Muscle layer of duodenum (tissue), 2 donors: ENCODE measurements at regions not wholly inside any gene's neighbourhood (a gene's known extent, or its start where the extent isn't known, plus 50 kb on each side); places are given as distances from the start of the nearest gene placed in this dataset.
"Not testable (repeated sequence)": the region's sequence is repeated elsewhere in the genome, so short reads cannot be mapped to it uniquely, and the experiment has no call there.

Experiments used
- H3K27ac ChIP-seq: one replicate; pipeline ENCODE4 v1.7.0; 2013; ENCODE audit warnings: mild to moderate bottlenecking, low read length
- H3K27me3 ChIP-seq: one replicate; pipeline ENCODE4 v1.7.0; 2013; ENCODE audit warnings: low read depth, mild to moderate bottlenecking, control low read depth, low read length
- H3K36me3 ChIP-seq, 2 donors: one replicate each; pipeline ENCODE4 v1.7.0; 2013; ENCODE audit warnings: low read length in 2 of 2, control low read depth in 1 of 2, mild to moderate bottlenecking in 1 of 2; ENCODE audit not compliant: insufficient read depth in 2 of 2, control insufficient read depth in 1 of 2
- H3K4me1 ChIP-seq, 2 donors: one replicate each; pipeline ENCODE4 v1.7.0; 2013; ENCODE audit warnings: low read length in 2 of 2, mild to moderate bottlenecking in 2 of 2, control low read depth in 1 of 2, moderate library complexity in 1 of 2; ENCODE audit not compliant: insufficient read depth in 2 of 2, control insufficient read depth in 1 of 2
- H3K4me3 ChIP-seq, 2 donors: one replicate each; pipeline ENCODE4 v1.7.0; 2013; ENCODE audit warnings: low read length in 2 of 2, low read depth in 1 of 2, mild to moderate bottlenecking in 1 of 2
- H3K9me3 ChIP-seq, 2 donors: one replicate each; pipeline ENCODE4 v1.7.0; 2013; ENCODE audit warnings: low read length in 2 of 2, control low read depth in 1 of 2, mild to moderate bottlenecking in 1 of 2; ENCODE audit not compliant: control insufficient read depth in 1 of 2
- donor health status: healthy.

GRCh38 chr1:244302876-244303609, 148.7 kb downstream of the ADSS2 start:
- H3K4me3 ChIP-seq, result no peak overlapping the region
- H3K9me3 ChIP-seq, result no peaks in the 10 kb centered on the region
- H3K36me3 ChIP-seq, result no peaks in the 10 kb centered on the region
- no peaks in the 10 kb centered on the region for H3K27me3 ChIP-seq
- H3K27ac ChIP-seq, result no peak overlapping the region
- no peaks in the 10 kb centered on the region for H3K4me1 ChIP-seq

GRCh38 chr1:244303610-244303969, 148.1 kb downstream of the ADSS2 start:
- H3K4me1 ChIP-seq, result no peaks in the 10 kb centered on the region
- H3K27me3 ChIP-seq, result no peaks in the 10 kb centered on the region
- H3K4me3 ChIP-seq, result no peak overlapping the region
- no peaks in the 10 kb centered on the region for H3K9me3 ChIP-seq
- no peak overlapping the region for H3K27ac ChIP-seq
- no peaks in the 10 kb centered on the region for H3K36me3 ChIP-seq

GRCh38 chr1:244304156-244304555, 147.6 kb downstream of the ADSS2 start:
- Histone ChIP-seq H3K9me3 (no peaks in the 10 kb centered on the region), H3K4me3 (no peak overlapping the region), H3K27me3 (no peaks in the 10 kb centered on the region), H3K27ac (no peak overlapping the region), H3K4me1 (no peaks in the 10 kb centered on the region), H3K36me3 (no peaks in the 10 kb centered on the region)

- Histone ChIP-seq H3K9me3 (no peaks in the 10 kb centered on the region), H3K27ac (no peak overlapping the region), H3K27me3 (no peaks in the 10 kb centered on the region), H3K36me3 (no peaks in the 10 kb centered on the region), H3K4me3 (no peak overlapping the region), H3K4me1 (no peaks in the 10 kb centered on the region)
Measured at GRCh38 chr1:244304656-244305055, 147.1 kb downstream of the ADSS2 start.

GRCh38 chr1:244305776-244306341, 145.8 kb downstream of the ADSS2 start:
- Histone ChIP-seq H3K36me3 (no peaks in the 10 kb centered on the region), H3K9me3 (no peaks in the 10 kb centered on the region), H3K27ac (no peak overlapping the region), H3K4me1 (no peaks in the 10 kb centered on the region), H3K27me3 (no peaks in the 10 kb centered on the region), H3K4me3 (no peak overlapping the region)

GRCh38 chr1:244306544-244306943, 145.2 kb downstream of the ADSS2 start:
- Histone ChIP-seq H3K27me3 (no peaks in the 10 kb centered on the region), H3K4me3 (no peak overlapping the region), H3K9me3 (no peaks in the 10 kb centered on the region), H3K27ac (no peak overlapping the region), H3K4me1 (no peaks in the 10 kb centered on the region), H3K36me3 (no peaks in the 10 kb centered on the region)

- H3K27ac ChIP-seq, H3K4me1 ChIP-seq, H3K36me3 ChIP-seq, H3K27me3 ChIP-seq, H3K4me3 ChIP-seq, H3K9me3 ChIP-seq: not testable (repeated sequence)
Measured at GRCh38 chr1:244309191-244309590, 142.5 kb downstream of the ADSS2 start.

GRCh38 chr1:244311784-244312532, 139.8 kb downstream of the ADSS2 start:
- Histone ChIP-seq H3K27me3 (no peaks in the 10 kb centered on the region), H3K4me3 (no peak overlapping the region), H3K27ac (no peak overlapping the region), H3K36me3 (no peaks in the 10 kb centered on the region), H3K9me3 (no peaks in the 10 kb centered on the region), H3K4me1 (no peaks in the 10 kb centered on the region)

- no peak overlapping the region for H3K4me3 ChIP-seq
- H3K4me1 ChIP-seq, result no peaks in the 10 kb centered on the region
- H3K9me3 ChIP-seq, result no peaks in the 10 kb centered on the region
- H3K36me3 ChIP-seq, result no peaks in the 10 kb centered on the region
- no peak overlapping the region for H3K27ac ChIP-seq
- H3K27me3 ChIP-seq, result no peaks in the 10 kb centered on the region
Measured at GRCh38 chr1:244313346-244313745, 138.4 kb downstream of the ADSS2 start.

- Histone ChIP-seq H3K27ac (no peak overlapping the region), H3K4me1 (no peaks in the 10 kb centered on the region), H3K4me3 (no peak overlapping the region), H3K27me3 (no peaks in the 10 kb centered on the region), H3K9me3 (no peaks in the 10 kb centered on the region), H3K36me3 (no peaks in the 10 kb centered on the region)
Measured at GRCh38 chr1:244314921-244315559, 136.7 kb downstream of the ADSS2 start.

- no peaks in the 10 kb centered on the region for H3K9me3 ChIP-seq
- no peaks in the 10 kb centered on the region for H3K27me3 ChIP-seq
- no peaks in the 10 kb centered on the region for H3K36me3 ChIP-seq
- no peaks in the 10 kb centered on the region for H3K4me1 ChIP-seq
- H3K4me3 ChIP-seq, result no peak overlapping the region
- H3K27ac ChIP-seq, result no peak overlapping the region
Measured at GRCh38 chr1:244315996-244316395, 135.7 kb downstream of the ADSS2 start.
